ENCODE measurements at regions not wholly inside any gene's neighbourhood (a gene's known extent, or its start where the extent isn't known, plus 50 kb on each side); places are given as distances from the start of the nearest gene placed in this dataset.

- Histone ChIP-seq H3K4me1 (ENCODE audit: insufficient read depth, low read length) (no peaks in the 10 kb centered on the region), H4K20me1 (ENCODE audit: insufficient read depth, low read length) (no peaks in the 10 kb centered on the region), H3K27ac (ENCODE audit: low read depth, low read length) (no peak overlapping the region), H3K4me2 (ENCODE audit: low read length) (no peak overlapping the region), H3K79me2 (ENCODE audit: insufficient read depth, low read length) (no peaks in the 10 kb centered on the region), H3K36me3 (ENCODE audit: insufficient read depth, low read length) (no peaks in the 10 kb centered on the region), H3K9me3 (ENCODE audit: insufficient read depth, low read depth, low read length) (no peaks in the 10 kb centered on the region), H2AFZ (ENCODE audit: low read depth, low read length) (no peak overlapping the region), H3K27me3 (ENCODE audit: insufficient read depth, low read length) (no peaks in the 10 kb centered on the region), H3K9ac (ENCODE audit: low read length) (no peak overlapping the region), H3K4me3 (ENCODE audit: insufficient read depth, low read depth, low read length) (no peak overlapping the region)
- H3K4me1 Mint-ChIP-seq (ENCODE audit: low read depth, unreplicated experiment), result peaks cover 3% of the 10 kb centered on the region
- no peaks in the 10 kb centered on the region for H3K36me3 Mint-ChIP-seq (ENCODE audit: low read depth, unreplicated experiment)
- no peak for DNase-seq (ENCODE audit: low read depth)
- FAIRE-seq, result no peak
- H3K4me3 Mint-ChIP-seq (ENCODE audit: unreplicated experiment), result no peak overlapping the region
- no peak overlapping the region for H3K27ac Mint-ChIP-seq (ENCODE audit: unreplicated experiment)
- H3K9me3 Mint-ChIP-seq (ENCODE audit: unreplicated experiment), result peaks cover 3% of the 10 kb centered on the region
- no peaks in the 10 kb centered on the region for H3K27me3 Mint-ChIP-seq (ENCODE audit: low read depth, unreplicated experiment)
- TF ChIP-seq, protein P1, sequence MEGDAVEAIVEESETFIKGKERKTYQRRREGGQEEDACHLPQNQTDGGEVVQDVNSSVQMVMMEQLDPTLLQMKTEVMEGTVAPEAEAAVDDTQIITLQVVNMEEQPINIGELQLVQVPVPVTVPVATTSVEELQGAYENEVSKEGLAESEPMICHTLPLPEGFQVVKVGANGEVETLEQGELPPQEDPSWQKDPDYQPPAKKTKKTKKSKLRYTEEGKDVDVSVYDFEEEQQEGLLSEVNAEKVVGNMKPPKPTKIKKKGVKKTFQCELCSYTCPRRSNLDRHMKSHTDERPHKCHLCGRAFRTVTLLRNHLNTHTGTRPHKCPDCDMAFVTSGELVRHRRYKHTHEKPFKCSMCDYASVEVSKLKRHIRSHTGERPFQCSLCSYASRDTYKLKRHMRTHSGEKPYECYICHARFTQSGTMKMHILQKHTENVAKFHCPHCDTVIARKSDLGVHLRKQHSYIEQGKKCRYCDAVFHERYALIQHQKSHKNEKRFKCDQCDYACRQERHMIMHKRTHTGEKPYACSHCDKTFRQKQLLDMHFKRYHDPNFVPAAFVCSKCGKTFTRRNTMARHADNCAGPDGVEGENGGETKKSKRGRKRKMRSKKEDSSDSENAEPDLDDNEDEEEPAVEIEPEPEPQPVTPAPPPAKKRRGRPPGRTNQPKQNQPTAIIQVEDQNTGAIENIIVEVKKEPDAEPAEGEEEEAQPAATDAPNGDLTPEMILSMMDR (IDR thresholded peaks at IDR 0.05; ENCODE audit: insufficient read depth, low read depth, low read length), result no peak
- TF ChIP-seq EZH2 (IDR thresholded peaks at IDR 0.05; ENCODE audit: insufficient read depth, low read length), result no peak
Measured at GRCh38 chr2:181140928-181141327, 160.5 kb downstream of the UBE2E3 start.

GRCh38 chr2:181141676-181142075 lies 161.3 kb downstream of the UBE2E3 start:
- no peaks in the 10 kb centered on the region for H3K36me3 Mint-ChIP-seq (ENCODE audit: low read depth, unreplicated experiment)
- no peak overlapping the region for H2AFZ ChIP-seq (ENCODE audit: low read depth, low read length)
- H3K4me2 ChIP-seq (ENCODE audit: low read length), result no peak overlapping the region
- H3K9ac ChIP-seq (ENCODE audit: low read length), result no peak overlapping the region
- H3K27ac Mint-ChIP-seq (ENCODE audit: unreplicated experiment), result no peak overlapping the region
- H3K27me3 ChIP-seq (ENCODE audit: insufficient read depth, low read length), result no peaks in the 10 kb centered on the region
- no peak overlapping the region for H3K4me3 ChIP-seq (ENCODE audit: insufficient read depth, low read depth, low read length)
- TF ChIP-seq EZH2 (IDR thresholded peaks at IDR 0.05; ENCODE audit: insufficient read depth, low read length), result no peak
- TF ChIP-seq, protein P1 (IDR thresholded peaks at IDR 0.05; ENCODE audit: insufficient read depth, low read depth, low read length), result no peak
- no peaks in the 10 kb centered on the region for H3K9me3 ChIP-seq (ENCODE audit: insufficient read depth, low read depth, low read length)
- H3K36me3 ChIP-seq (ENCODE audit: insufficient read depth, low read length), result no peaks in the 10 kb centered on the region
- H4K20me1 ChIP-seq (ENCODE audit: insufficient read depth, low read length), result no peaks in the 10 kb centered on the region
- H3K4me1 Mint-ChIP-seq (ENCODE audit: low read depth, unreplicated experiment), result peaks cover 3% of the 10 kb centered on the region
- FAIRE-seq (no peak), DNase-seq (ENCODE audit: low read depth) (no peak)
- H3K4me3 Mint-ChIP-seq (ENCODE audit: unreplicated experiment), result peak overlapping the region; percentile 41
- no peaks in the 10 kb centered on the region for H3K27me3 Mint-ChIP-seq (ENCODE audit: low read depth, unreplicated experiment)
- H3K4me1 ChIP-seq (ENCODE audit: insufficient read depth, low read length), result no peaks in the 10 kb centered on the region
- H3K9me3 Mint-ChIP-seq (ENCODE audit: unreplicated experiment), result peaks cover 3% of the 10 kb centered on the region
- no peaks in the 10 kb centered on the region for H3K79me2 ChIP-seq (ENCODE audit: insufficient read depth, low read length)
- no peak overlapping the region for H3K27ac ChIP-seq (ENCODE audit: low read depth, low read length)

DNA sequence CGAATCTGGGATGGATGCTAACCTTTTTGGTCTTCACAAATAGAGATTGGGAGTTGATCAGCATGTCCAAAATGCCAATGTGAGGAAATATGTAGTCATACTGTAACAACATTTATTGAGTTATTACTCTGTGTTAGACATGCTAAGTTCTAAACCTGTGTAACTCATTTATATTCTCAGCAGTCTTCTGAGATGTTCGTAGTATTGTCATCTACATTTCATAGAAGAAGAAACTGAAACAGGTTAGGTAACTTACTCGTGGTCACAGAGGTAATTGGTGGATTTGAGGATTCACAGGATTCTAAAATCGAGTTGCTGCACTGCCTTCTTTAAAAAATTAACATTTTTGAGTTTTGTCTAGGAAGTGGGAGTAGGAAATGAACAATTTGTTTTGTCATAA lies 162.1 kb downstream of the UBE2E3 start:
- H3K4me1 ChIP-seq (ENCODE audit: insufficient read depth, low read length), result no peaks in the 10 kb centered on the region
- no peak overlapping the region for H3K4me3 ChIP-seq (ENCODE audit: insufficient read depth, low read depth, low read length)
- no peak overlapping the region for H3K27ac Mint-ChIP-seq (ENCODE audit: unreplicated experiment)
- H3K9ac ChIP-seq (ENCODE audit: low read length), result no peak overlapping the region
- peaks cover 3% of the 10 kb centered on the region for H3K9me3 Mint-ChIP-seq (ENCODE audit: unreplicated experiment)
- H3K27me3 Mint-ChIP-seq (ENCODE audit: low read depth, unreplicated experiment), result no peaks in the 10 kb centered on the region
- no peak overlapping the region for H3K27ac ChIP-seq (ENCODE audit: low read depth, low read length)
- H3K9me3 ChIP-seq (ENCODE audit: insufficient read depth, low read depth, low read length), result no peaks in the 10 kb centered on the region
- H3K36me3 ChIP-seq (ENCODE audit: insufficient read depth, low read length), result no peaks in the 10 kb centered on the region
- no peak for TF ChIP-seq EZH2 (IDR thresholded peaks at IDR 0.05; ENCODE audit: insufficient read depth, low read length)
- TF ChIP-seq, protein P1 (IDR thresholded peaks at IDR 0.05; ENCODE audit: insufficient read depth, low read depth, low read length), result no peak
- no peak for DNase-seq (ENCODE audit: low read depth)
- no peaks in the 10 kb centered on the region for H4K20me1 ChIP-seq (ENCODE audit: insufficient read depth, low read length)
- H3K27me3 ChIP-seq (ENCODE audit: insufficient read depth, low read length), result no peaks in the 10 kb centered on the region
- H3K4me3 Mint-ChIP-seq (ENCODE audit: unreplicated experiment), result no peak overlapping the region
- peaks cover 3% of the 10 kb centered on the region for H3K4me1 Mint-ChIP-seq (ENCODE audit: low read depth, unreplicated experiment)
- no peak overlapping the region for H3K4me2 ChIP-seq (ENCODE audit: low read length)
- FAIRE-seq, result peak; percentile 23
- no peaks in the 10 kb centered on the region for H3K79me2 ChIP-seq (ENCODE audit: insufficient read depth, low read length)
- no peak overlapping the region for H2AFZ ChIP-seq (ENCODE audit: low read depth, low read length)
- H3K36me3 Mint-ChIP-seq (ENCODE audit: low read depth, unreplicated experiment), result no peaks in the 10 kb centered on the region

All from astrocyte (in vitro differentiated cells and primary cell).